ENCODE measurements at regions not wholly inside any gene's neighbourhood (a gene's known extent, or its start where the extent isn't known, plus 50 kb on each side); places are given as distances from the start of the nearest gene placed in this dataset.

DNA sequence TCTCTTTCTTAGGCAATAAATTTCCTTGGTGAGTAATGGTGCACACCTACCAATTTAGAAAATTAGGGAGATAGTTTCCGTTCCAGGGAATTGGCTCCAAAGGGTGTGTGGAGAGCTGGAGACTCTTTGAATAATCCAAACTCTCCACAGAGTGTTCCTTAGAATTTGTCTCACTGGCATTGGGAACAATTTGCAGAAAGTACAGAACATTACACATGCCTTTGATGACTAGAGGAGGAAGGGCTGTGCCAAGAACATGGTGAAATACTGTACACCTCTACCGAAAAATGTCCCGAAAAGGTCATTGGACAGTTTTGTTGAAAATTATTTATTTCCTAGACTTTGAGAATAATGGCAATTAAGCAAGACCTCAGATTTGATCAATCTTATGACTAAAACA is 214.2 kb upstream of the MPDZ start:
- DNase-seq (ENCODE audit: low read depth, low spot score) (no peak), ATAC-seq (no peak)
- H3K4me3 ChIP-seq (ENCODE audit: low read depth in 2 of 2, low read length in 2 of 2) = no peak overlapping the region
- ChIA-PET POLR2A (no interaction called here), CTCF (no interaction called here)
- H3K9me3 ChIP-seq (ENCODE audit: control insufficient read depth, insufficient read depth, low read depth, low read length) = no peaks in the 10 kb centered on the region
- TF ChIP-seq TCF7L2 (IDR thresholded peaks at IDR 0.05; ENCODE audit: low read depth, low read length) = no peak
- no peak for TF ChIP-seq POLR2AphosphoS5 (IDR thresholded peaks at IDR 0.05; ENCODE audit: low read depth, low read length)
- no peak for TF ChIP-seq SIN3A (IDR thresholded peaks at IDR 0.05; ENCODE audit: borderline replicate concordance, insufficient read depth, low read depth, low read length)
- TF ChIP-seq, protein P1, sequence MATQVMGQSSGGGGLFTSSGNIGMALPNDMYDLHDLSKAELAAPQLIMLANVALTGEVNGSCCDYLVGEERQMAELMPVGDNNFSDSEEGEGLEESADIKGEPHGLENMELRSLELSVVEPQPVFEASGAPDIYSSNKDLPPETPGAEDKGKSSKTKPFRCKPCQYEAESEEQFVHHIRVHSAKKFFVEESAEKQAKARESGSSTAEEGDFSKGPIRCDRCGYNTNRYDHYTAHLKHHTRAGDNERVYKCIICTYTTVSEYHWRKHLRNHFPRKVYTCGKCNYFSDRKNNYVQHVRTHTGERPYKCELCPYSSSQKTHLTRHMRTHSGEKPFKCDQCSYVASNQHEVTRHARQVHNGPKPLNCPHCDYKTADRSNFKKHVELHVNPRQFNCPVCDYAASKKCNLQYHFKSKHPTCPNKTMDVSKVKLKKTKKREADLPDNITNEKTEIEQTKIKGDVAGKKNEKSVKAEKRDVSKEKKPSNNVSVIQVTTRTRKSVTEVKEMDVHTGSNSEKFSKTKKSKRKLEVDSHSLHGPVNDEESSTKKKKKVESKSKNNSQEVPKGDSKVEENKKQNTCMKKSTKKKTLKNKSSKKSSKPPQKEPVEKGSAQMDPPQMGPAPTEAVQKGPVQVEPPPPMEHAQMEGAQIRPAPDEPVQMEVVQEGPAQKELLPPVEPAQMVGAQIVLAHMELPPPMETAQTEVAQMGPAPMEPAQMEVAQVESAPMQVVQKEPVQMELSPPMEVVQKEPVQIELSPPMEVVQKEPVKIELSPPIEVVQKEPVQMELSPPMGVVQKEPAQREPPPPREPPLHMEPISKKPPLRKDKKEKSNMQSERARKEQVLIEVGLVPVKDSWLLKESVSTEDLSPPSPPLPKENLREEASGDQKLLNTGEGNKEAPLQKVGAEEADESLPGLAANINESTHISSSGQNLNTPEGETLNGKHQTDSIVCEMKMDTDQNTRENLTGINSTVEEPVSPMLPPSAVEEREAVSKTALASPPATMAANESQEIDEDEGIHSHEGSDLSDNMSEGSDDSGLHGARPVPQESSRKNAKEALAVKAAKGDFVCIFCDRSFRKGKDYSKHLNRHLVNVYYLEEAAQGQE (IDR thresholded peaks at IDR 0.05; ENCODE audit: insufficient read depth in 1 of 2, low read depth in 2 of 2, low read length in 1 of 2) = no peak
- TF ChIP-seq, protein P2, sequence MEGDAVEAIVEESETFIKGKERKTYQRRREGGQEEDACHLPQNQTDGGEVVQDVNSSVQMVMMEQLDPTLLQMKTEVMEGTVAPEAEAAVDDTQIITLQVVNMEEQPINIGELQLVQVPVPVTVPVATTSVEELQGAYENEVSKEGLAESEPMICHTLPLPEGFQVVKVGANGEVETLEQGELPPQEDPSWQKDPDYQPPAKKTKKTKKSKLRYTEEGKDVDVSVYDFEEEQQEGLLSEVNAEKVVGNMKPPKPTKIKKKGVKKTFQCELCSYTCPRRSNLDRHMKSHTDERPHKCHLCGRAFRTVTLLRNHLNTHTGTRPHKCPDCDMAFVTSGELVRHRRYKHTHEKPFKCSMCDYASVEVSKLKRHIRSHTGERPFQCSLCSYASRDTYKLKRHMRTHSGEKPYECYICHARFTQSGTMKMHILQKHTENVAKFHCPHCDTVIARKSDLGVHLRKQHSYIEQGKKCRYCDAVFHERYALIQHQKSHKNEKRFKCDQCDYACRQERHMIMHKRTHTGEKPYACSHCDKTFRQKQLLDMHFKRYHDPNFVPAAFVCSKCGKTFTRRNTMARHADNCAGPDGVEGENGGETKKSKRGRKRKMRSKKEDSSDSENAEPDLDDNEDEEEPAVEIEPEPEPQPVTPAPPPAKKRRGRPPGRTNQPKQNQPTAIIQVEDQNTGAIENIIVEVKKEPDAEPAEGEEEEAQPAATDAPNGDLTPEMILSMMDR (IDR thresholded peaks at IDR 0.05) = no peak
- BruUV-seq (replicated peaks) = no TSS peak
- no peaks in the 10 kb centered on the region for H3K36me3 ChIP-seq (ENCODE audit: control insufficient read depth, insufficient read depth, low read length)
- intact Hi-C loops (cut with micrococcal nuclease; ENCODE audit: unreplicated experiment) = no loop called here
- in situ Hi-C loops (cut with HindIII; ENCODE audit: low pct_unique_long_range_greater_than_20kb, low sequenced_read_pairs) = no loop called here
- H3K4me1 ChIP-seq (ENCODE audit: control insufficient read depth, insufficient read depth, low read length) = no peaks in the 10 kb centered on the region
- H3K27me3 ChIP-seq (ENCODE audit: control insufficient read depth, insufficient read depth, low read length) = no peaks in the 10 kb centered on the region
- H3K27ac ChIP-seq (ENCODE audit: low read length) = no peak overlapping the region

DNA sequence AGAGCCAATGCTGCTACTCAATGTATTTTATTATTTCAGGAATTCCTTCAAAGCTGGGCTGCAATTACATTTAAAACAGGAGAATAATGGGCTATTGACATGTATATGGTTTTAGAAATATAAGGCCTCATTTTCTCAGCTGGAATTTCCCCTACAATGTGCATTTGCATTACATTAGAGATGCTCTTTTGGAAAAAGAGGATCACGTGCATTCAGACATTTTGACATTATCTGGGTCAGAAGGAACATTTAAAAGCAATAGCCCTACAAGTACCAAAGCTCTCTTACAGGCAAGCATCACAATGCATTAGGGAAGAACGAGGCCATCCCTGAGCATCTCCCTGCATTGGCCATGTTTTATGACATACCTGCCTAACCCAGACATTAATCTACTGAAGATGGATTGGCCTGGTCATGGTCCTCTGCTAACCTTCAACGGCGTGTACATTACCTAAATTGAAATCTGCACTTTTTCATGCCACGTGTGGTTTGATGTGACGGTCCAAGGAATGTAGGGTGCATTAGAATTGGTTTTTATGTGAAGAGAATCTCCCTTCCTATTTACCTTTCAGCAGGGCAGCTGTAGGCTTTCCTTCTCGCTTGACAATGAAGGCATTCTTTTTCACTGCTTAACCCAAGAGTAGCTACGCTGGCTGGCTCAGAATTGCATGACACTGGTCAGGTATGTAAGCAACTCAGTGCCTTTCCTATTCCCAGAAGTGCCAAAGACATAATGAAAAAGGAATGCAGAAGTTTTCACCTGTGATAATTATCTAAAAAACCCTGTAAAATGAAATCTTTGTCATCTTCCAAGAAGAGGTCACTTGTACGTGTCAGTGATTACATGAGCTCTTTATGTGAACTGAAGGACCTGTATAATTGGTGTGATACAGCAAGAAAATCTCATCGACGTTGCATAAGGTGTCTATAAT is 212.3 kb upstream of the MPDZ start:
- POLR2A ChIA-PET = no interaction called here

More for the DNA sequence above, 212.3 kb upstream of the MPDZ start:
- DNase-seq (ENCODE audit: low read depth, low spot score) (no peak), ATAC-seq (no peak)
- no peak overlapping the region for H3K4me3 ChIP-seq (ENCODE audit: low read depth in 2 of 2, low read length in 2 of 2)
- CTCF ChIA-PET = no interaction called here
- no peaks in the 10 kb centered on the region for H3K27me3 ChIP-seq (ENCODE audit: control insufficient read depth, insufficient read depth, low read length)
- no peak overlapping the region for H3K27ac ChIP-seq (ENCODE audit: low read length)
- H3K36me3 ChIP-seq (ENCODE audit: control insufficient read depth, insufficient read depth, low read length) = no peaks in the 10 kb centered on the region
- TF ChIP-seq, protein P1 (IDR thresholded peaks at IDR 0.05; ENCODE audit: insufficient read depth in 1 of 2, low read depth in 2 of 2, low read length in 1 of 2) = no peak
- intact Hi-C loops (cut with micrococcal nuclease; ENCODE audit: unreplicated experiment) (no loop called here), in situ Hi-C loops (cut with HindIII; ENCODE audit: low pct_unique_long_range_greater_than_20kb, low sequenced_read_pairs) (no loop called here)
- H3K4me1 ChIP-seq (ENCODE audit: control insufficient read depth, insufficient read depth, low read length) = no peaks in the 10 kb centered on the region
- H3K9me3 ChIP-seq (ENCODE audit: control insufficient read depth, insufficient read depth, low read depth, low read length) = no peaks in the 10 kb centered on the region
- no TSS peak for BruUV-seq (replicated peaks)
